GM12873 (cell line): ENCODE measurements at regions not wholly inside any gene's neighbourhood (a gene's known extent, or its start where the extent isn't known, plus 50 kb on each side); places are given as distances from the start of the nearest gene placed in this dataset.

Source experiments
- CTCF ChIP-seq: IDR thresholded peaks from 2 replicates; pipeline ENCODE4 v1.5.1; 2012; ENCODE audit warnings: low read depth, mild to moderate bottlenecking, moderate library complexity, low read length, control low read depth; ENCODE audit not compliant: insufficient read depth; ENCODE audit errors: missing control alignments

- no peak for TF ChIP-seq CTCF
These were observed 159.2 kb upstream of the ARG1 start for GRCh38 chr6:131413831-131414191.

- no peak for TF ChIP-seq CTCF
These were observed 158.1 kb upstream of the ARG1 start for GRCh38 chr6:131414956-131415355.

- TF ChIP-seq CTCF, result no peak
These were observed 154.6 kb upstream of the ARG1 start for GRCh38 chr6:131418441-131418840.

- no peak for TF ChIP-seq CTCF
These were observed 153.3 kb upstream of the ARG1 start for GRCh38 chr6:131419702-131420101.

GRCh38 chr6:131424016-131424415 lies 149.0 kb upstream of the ARG1 start:
- TF ChIP-seq CTCF, result no peak

GRCh38 chr6:131424475-131424874 lies 148.6 kb upstream of the ARG1 start:
- TF ChIP-seq CTCF, result no peak

GRCh38 chr6:131427434-131428058 lies 145.5 kb upstream of the ARG1 start:
- TF ChIP-seq CTCF, result no peak
